ENCODE measurements at regions not wholly inside any gene's neighbourhood (a gene's known extent, or its start where the extent isn't known, plus 50 kb on each side); places are given as distances from the start of the nearest gene placed in this dataset.

- no peak for DNase-seq
Measured at GRCh38 chr4:43993196-43993902, 455.3 kb downstream of the KCTD8 start.

GRCh38 chr4:43999669-44000068 lies 448.9 kb downstream of the KCTD8 start:
- DNase-seq, result no peak

DNA sequence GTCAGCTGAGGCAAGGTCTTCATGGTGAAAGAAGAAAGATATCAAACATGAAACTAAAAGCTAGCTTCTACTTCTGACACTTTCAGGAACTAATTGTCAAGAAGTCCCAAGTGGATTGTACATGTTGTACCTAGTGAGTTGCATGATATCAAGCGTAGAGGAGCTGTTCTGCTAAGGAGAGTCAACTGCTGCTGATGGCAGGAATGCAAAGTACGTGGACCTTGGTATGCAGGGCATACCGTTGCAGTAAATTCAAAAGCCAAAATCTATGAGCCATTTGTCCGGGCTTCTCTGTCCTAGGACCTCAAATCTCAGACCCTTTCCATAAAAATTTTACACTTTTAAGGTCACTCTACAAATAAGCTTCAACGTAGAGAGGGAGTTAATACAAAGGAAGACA lies 446.2 kb downstream of the KCTD8 start:
- DNase-seq, result no peak

- DNase-seq, result no peak
Measured at GRCh38 chr4:44016570-44017421, 431.8 kb downstream of the KCTD8 start.

GRCh38 chr4:44017422-44017739 lies 431.2 kb downstream of the KCTD8 start:
- no peak for DNase-seq

DNA sequence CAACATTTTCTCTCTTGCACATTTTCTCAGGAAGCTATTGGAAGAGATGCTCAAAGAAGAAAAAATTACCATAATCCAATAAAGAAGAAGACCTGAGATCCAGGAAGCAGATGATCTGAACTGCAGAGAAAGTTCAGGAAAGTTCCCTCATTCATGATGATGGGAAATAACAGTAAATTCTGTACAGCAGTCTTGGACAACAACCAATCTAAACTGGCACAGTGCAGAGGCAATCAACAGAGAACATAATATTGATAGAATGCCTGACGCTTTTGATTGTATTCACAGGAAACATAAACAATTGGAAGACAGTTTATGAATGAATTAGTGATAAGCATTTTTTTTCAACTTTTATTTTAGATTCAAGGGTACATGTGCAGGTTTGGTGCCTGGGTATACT lies 428.9 kb downstream of the KCTD8 start:
- no peak for DNase-seq

- no peak for DNase-seq
Measured at GRCh38 chr4:44025376-44026020, 423.1 kb downstream of the KCTD8 start.

GRCh38 chr4:44038811-44039210 lies 409.8 kb downstream of the KCTD8 start:
- DNase-seq, result no peak

DNA sequence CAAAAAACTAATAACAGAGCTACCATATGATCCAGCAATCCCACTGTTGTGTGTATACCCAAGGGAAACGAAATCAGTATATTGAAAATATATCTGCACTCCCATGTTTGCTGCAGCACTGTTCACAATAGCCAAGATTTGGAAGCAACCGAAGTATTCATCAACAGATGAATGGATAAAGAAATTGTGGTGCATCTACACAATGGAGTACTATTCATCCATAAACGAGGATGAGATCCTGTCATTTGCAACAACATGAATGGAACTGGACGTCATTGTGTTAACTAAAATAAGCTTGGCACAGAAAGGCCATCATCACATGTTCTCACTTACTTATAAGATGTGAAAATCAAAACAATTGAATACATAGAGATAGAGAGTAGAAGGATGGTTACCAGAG lies 402.1 kb downstream of the KCTD8 start:
- DNase-seq, result no peak

DNA sequence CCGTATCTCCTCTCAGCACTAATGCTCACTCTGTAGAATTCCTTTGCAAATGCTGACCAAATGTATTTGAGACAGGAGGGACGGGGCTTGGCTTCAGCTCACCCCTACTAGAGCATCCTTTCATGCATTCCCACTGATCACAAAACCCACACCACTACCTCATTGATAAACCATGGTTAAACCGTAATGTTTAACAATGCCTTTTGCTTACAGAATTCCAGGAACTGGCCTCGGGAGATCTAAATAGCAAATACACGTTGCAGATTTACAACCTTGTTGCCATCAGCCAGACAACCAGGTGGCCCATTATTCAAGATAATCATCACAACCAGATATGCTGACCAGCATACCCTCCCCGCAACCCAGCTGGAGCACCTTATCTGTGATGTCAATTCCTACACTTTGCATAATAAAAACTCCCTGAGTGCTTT lies 391.9 kb downstream of the KCTD8 start:
- DNase-seq, result no peak

GRCh38 chr4:44070843-44071242 lies 377.8 kb downstream of the KCTD8 start:
- no peak for DNase-seq

- no peak for DNase-seq
Measured at GRCh38 chr4:44071959-44072955, 376.4 kb downstream of the KCTD8 start.

DNA sequence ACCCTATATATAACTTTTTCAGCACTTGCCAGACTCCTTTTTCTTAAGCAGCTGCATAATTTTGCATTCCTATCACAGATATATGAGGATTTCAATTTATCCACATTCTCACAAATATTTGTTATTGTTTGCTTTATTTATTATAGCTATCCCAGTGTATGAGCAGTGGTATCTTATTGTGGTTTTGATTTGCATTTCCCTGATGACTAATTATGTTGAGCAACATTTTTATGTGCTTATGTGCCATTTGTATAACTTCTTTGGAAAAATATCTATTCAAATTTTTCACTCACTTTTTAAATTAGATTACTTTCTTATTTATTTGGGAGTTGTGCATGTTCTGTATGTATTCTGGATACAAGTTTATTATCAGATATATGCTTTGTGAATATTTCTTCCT lies 361.9 kb downstream of the KCTD8 start:
- no peak for DNase-seq

- DNase-seq, result no peak
Measured at GRCh38 chr4:44093390-44093789, 355.2 kb downstream of the KCTD8 start.

- no peak for DNase-seq
Measured at GRCh38 chr4:44098973-44099372, 349.6 kb downstream of the KCTD8 start.

DNA sequence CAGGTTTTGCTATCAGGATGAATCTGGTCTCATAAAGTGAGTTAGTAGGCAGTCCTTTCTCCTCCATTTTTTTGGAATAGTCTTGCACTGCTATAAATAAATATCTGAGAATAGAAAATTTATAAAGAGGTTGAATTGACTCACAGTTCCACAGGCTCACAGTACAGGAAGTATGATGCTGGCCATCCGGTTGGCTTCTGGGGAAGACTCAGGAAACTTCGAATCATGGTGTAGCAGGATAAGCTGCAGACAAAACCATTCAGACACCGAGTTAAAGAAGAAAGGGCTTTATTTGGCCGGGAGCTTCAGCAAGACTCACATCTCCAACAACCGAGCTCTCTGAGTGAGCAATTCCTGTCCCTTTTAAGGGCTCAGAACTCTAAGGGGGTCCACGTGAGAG lies 348.2 kb downstream of the KCTD8 start:
- DNase-seq, result no peak

- no peak for DNase-seq
Measured at GRCh38 chr4:44118971-44119680, 329.5 kb downstream of the KCTD8 start.

DNA sequence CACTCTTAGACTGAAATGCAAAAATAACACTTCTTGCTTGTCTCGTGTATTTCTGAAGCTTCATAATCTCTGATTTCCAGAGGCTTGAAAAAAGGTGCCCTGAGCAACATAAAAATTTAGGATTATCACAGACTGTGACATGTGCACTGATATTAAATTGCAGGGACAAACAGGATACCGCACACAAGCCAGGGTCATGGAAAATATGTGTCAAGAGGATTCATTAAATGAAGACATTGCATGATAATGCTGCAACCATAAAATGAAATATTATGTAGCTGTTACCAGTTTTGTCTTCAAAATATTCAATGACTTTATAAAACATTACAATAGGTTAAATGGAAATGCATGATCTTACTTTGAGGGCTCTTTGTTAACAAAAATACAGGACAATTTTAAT lies 328.0 kb downstream of the KCTD8 start:
- no peak for DNase-seq

GRCh38 chr4:44121210-44121609 lies 327.4 kb downstream of the KCTD8 start:
- no peak for DNase-seq
